ENCODE measurements at regions not wholly inside any gene's neighbourhood (a gene's known extent, or its start where the extent isn't known, plus 50 kb on each side); places are given as distances from the start of the nearest gene placed in this dataset.

DNA sequence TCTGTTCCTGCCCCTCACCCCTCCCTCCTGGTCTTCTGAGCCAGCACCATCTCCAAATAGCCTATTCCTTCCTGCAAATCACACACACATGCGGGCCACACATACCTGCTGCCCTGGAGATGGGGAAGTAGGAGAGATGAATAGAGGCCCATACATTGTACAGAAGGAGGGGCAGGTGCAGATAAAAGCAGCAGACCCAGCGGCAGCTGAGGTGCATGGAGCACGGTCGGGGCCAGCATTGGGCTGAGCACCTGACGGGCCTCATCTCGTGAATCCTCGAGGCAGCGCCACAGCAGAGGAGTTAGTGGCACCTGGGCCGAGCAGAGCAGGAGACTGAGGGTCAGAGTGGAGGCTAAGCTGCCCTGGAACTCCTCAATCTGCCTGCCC, 941.8 kb downstream of the BRD1 start:
- DNase-seq (ENCODE audit: low read depth in 2 of 3, low spot score in 2 of 3), result no peak

DNA sequence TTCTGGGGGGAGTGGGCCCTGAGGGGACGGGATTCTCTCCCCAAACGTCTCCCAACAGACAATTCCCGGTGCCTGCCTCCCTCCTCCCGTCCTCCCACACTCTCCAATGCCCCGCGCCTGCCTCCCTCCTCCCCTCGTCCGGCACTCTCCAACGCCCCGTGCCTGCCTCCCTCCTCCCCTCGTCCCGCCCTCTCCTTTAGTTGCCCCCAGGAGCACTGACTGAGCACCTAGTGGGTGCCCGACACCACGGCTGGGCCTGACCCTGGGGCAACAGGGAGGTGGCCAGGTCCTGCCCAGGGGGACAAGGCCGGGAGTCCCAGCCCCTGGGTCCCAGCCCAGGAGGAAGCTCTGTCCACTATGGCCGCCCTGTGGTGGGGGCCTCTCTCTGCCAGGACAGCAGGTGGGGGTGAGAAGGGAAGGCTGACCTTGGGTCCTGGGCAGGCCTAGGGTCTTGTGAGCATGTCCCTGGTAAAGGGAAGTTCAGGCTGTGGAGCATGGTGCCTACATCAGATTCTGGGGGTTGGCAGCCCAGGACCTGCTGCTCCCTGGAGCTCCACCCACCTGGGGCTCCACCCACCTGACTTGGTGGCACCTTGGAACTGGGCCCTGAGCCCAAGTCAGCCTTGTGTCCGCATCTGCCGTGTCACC, 942.3 kb downstream of the BRD1 start:
- DNase-seq (ENCODE audit: low read depth in 2 of 3, low spot score in 2 of 3), result no peak

DNA sequence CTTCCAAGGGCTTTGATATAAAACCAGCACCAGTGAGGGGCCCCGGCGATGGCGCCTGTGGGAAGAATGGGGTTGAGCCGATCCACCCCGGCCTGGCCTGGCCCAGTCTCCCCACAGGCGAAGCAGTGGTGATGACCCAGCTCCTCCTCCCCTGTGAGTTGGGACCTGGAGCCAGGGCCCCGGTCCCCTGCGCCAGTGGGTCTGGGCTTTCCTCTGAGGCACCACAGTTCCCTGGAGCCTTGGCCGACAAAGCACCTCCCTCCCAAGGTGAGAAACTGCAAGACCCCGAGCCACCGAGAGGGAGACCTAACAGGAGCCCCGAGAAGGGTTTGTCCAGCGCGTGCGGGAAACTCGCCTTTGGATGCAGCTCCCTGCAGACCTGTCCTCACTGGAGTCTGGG, 942.9 kb downstream of the BRD1 start:
- no peak for DNase-seq (ENCODE audit: low read depth in 2 of 3, low spot score in 2 of 3)

DNA sequence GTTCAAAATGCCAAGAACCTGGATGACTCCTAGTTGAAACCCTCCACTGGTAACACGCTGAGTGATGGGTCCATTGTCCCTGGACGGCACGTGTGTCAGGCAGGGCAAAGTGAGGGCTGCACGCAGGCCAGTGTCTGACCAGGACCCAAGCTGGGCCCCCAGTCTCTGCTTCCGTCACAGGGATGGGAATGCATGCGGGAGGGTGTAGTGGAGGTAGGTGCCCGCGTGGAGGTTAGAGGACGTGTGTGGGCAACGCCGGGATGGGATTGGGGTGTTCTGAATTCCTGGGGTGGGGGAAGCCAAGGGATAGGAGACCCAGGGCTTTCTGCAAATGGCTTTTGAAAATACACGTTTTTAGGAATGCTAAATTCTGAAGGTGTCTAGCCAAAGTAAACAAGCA, 943.3 kb downstream of the BRD1 start:
- no peak for DNase-seq (ENCODE audit: low read depth in 2 of 3, low spot score in 2 of 3)

DNA sequence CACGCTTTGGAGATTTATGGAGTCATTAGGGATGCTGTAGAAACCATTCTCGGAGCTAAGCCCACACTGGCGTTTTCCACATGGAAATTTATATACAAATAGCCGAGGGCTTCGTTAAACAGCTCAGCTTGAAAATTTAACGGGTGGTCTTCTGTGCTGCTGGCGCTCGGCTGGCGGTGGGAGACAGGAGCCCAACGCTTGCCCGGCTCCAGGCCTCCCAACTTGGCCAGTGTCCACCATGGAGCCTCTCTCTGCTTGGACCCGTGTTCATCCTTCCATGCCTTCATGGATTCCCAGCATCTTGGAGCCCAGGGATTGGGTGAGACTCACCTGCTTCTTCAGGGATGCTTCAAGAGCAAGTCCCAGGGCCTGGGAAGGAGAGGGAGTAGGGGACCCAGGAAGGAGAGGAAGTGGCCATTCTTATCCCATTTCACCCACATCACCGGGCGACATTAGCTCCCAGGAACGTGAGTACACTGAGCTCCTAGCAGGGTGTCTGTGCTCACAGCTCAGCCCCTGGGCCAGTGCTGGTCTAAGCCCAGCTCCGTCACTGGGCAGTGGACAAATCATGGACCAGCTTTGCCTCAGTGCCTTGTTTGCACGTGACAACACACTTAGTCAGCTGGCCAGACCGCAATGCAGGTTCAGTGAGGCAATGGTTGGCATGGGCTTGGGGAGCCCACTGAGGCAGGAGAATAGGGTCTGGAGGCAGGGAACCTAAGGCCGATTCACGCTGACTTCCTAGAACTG, 944.3 kb downstream of the BRD1 start:
- no peak for DNase-seq (ENCODE audit: low read depth in 2 of 3, low spot score in 2 of 3)

DNA sequence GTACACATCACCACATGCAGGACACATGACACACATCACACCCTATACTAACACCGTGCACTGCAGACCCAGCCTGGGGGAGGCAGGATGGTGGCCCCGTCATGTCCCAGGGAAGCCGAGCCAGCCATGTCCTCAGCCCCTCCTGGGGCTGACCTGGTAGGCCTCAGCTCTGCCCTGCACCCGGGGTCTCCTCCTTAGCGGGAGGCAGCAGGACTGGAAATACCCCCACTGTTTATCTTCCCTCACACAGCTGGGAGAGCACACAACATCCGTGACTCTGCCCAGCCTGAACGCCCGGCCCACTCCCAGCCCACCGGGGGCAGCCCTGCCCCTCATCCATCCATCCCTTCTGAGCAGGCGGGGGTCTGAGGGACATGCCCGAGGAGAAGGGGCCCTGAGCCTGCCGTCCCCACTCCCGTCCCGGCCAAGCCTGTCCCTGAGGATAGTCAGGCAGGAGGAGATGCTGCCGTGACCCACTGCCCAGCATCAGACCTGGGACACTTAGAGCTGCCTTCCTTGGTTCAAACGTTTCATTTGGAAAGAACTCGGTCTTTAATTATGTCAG, 945.0 kb downstream of the BRD1 start:
- no peak for DNase-seq (ENCODE audit: low read depth in 2 of 3, low spot score in 2 of 3)

DNA sequence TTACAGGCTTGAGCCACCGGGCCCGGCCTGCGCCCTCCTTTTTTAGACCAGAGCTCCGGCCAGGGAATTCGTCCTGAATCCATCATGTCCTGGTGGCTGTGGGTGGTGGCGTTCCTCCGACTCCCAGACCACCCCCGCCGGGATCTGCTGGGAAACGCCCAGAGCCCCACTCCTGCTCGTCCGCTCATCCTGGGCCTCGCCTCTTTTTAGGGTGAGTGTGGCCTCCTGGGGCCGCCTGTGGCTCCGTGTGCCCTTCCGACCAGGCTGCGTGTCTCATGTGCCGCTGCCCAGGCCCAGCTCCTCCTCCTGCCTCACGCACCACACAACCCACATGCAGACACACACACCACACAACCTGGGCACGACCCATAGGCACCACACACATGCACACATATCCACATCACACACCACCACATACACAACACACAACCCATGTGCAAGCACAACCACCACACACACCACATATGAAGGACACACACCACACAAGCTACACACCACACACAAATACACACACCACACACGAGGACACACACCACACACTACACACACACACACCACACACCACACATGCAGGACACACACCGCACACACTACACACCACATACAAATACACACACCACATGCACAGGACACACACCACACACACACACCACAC, 946.2 kb downstream of the BRD1 start:
- no peak for DNase-seq (ENCODE audit: low read depth in 2 of 3, low spot score in 2 of 3)

DNA sequence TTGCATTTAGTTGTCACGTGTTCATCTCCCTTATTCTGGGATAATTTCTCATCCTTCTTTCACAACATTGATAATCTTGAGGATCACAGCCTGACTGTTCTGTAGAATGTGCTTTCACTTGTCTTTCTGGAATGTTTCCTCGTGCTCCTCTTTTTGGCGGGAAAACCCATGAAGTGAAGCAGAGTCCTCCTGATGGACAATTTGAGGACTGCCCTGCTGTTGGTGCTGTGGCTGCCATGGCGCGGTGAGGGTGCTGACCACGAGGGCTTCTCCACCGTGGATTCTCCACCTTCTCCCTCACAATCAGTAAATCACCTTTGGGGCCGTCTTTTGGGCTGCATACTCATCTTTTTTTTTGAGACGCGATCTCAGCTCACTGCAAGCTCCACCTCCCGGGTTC, 946.9 kb downstream of the BRD1 start:
- no peak for DNase-seq (ENCODE audit: low read depth in 2 of 3, low spot score in 2 of 3)

DNA sequence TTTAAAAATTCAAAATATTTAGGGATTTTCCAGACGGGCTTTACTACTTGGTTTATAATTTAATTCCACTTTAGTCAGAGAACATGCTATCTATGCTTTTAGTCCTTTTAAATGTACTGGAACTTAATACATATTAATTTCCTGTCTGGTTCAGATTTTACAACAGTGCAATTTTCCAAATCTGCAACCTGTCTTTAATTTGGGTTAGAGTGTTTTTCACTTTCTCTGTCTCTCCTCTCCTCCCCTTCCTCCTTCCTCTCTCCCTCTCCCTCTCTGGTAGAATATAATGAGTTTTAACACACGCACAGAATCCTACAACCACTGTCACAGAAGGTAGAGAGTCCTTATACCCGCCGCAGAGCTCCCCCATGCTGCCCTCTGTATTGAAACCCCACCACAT, 950.7 kb downstream of the BRD1 start:
- DNase-seq (ENCODE audit: low read depth in 2 of 3, low spot score in 2 of 3), result no peak

DNA sequence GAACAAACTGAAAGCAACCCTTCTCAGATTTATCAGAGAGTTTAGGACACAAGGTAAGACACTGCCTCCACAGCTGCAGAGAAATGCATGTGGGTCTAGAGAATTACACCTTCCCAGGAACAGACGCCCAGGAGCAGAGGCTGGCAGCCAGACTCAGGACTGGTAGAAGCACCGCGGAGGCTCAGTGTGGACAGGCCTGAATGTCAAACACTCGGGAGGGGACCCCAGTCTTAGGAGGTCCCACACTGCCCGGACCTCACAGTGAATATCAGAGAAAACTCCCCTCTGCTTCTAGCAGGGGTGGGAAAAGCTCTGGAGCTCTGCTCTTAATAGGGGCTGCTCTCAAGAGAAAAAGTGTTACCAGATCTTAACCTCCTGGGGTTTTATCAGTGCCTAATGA, 952.7 kb downstream of the BRD1 start:
- no peak for DNase-seq (ENCODE audit: low read depth in 2 of 3, low spot score in 2 of 3)

DNA sequence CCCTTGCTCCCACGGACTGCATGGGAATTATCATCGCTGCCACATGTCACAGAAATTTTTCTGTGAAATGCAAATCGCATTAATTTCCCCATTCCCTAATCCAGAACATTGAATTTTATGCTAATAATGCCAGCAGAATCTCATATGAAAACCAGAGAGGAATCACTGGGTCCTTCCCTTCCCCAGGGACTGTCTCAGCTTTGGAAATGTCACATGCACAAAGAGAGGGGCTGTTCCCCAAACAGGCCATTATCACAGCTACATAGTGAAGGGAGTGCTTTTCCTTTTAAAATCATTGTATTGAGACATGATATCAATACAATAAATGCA, 954.5 kb downstream of the BRD1 start:
- no peak for DNase-seq (ENCODE audit: low read depth in 2 of 3, low spot score in 2 of 3)

DNA sequence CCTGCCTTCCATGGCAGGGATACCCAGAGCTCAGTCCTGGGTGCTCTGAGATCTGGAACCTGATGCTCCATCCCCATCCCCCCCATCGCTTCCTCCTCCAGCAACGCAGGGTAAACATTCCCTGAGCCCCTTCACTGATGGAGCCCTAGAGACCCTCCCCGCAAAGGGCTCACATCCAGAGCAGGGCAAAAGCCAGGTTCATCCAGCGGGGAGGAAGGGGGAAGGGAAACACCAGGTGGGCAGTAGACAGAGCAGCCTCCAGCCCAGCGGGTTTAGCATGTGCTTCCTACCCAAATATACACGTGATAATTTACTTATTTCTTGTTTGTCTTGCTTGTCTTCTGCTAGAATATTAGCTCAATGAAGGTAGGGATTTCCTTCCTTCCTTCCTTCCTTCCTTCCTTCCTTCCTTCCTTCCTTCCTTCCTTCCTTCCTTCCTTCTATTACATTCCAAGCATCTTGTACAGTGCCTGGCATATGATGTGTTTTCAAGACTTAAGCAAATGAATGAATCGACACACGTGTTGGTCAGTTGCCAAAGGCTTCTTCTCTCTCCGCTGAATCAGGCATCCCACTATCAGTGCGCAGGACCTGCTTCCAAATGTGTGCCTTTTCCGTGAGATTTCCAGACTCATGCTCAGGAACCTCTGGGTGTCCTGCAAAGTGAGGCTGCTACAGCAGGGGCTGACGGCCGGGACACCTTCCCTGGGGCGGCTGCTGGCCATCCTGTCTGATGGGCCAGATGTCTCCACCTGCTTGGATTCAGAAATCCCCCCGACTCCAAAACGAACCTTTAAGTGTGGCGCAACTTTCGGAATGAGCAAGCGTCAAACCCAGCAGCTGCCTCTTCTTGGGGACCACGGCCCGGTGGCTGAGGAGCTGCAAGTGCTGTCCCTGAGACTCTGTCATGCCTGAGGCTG, 955.1 kb downstream of the BRD1 start:
- DNase-seq (ENCODE audit: low read depth in 2 of 3, low spot score in 2 of 3), result no peak

DNA sequence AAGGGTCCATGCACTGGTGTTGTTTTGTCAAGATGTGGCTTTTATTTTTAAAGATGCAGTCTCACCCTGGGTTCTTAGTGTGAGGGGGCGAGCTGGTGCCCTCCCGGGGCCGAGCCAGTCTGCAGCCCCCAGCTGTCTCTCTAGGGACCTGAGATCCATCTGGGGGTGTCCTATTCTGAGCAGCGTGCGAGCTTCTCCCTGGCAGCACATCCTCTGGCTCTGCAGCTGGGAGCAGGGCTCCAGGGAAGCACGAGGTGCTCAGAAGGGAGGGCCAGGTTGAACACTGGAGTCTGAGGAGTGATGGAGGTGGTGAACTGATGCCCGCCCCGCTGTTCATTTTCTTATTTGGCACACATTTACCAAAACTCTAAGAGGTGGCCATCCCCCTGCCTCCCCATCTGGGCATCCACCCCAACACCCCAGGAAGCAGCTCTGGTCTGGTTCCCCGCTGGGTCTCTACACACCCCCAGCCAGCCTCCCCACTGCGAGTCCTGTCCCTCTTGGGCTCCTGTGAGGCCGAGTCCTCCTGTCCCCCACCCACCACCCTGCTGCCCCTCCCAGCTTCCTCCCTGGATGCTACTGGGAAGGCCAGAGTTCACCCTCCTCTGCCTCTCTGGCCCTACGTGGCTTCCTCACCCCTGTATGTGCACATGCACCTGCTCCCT, 956.4 kb downstream of the BRD1 start:
- DNase-seq (ENCODE audit: low read depth in 2 of 3, low spot score in 2 of 3), result no peak

DNA sequence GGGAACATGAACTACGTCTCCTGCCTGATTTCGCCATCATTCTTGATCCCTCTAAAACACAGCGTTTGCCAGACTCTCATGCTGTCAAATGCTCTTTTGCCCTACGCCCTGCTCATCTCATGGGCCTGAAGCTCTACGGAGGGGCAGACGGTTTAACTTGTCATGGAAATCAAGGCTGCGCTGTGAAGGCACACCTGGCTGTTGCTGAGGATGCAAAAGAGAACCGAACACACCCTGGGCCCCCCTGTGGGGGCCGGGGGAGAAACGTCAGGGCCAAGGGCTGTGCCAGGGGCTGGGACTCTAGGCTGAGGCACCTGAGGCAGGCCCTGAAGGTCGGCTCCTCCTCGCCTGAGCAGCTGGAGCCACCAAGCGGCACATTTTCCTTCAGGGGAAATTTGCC, 957.2 kb downstream of the BRD1 start:
- no peak for DNase-seq (ENCODE audit: low read depth in 2 of 3, low spot score in 2 of 3)

DNA sequence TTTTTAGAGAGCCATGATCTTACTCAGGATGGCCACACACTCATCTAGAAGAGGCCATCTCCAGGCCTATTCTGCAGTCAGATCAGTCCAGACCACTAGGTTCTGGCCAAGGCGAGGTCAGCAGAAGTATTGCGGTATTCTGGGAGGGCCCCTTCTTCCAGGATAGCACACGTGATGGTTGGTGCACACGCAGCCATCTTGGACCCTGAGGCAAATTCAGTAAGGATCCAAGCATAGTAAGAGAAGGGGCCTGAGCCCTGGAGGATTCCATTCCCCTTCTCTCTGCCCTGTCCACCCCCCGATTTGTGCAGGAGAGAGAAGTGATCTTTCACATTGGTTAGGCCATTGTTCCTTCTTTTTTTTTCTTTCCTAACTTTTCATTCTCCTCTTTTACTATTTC, 957.9 kb downstream of the BRD1 start:
- DNase-seq (ENCODE audit: low read depth in 2 of 3, low spot score in 2 of 3), result no peak

DNA sequence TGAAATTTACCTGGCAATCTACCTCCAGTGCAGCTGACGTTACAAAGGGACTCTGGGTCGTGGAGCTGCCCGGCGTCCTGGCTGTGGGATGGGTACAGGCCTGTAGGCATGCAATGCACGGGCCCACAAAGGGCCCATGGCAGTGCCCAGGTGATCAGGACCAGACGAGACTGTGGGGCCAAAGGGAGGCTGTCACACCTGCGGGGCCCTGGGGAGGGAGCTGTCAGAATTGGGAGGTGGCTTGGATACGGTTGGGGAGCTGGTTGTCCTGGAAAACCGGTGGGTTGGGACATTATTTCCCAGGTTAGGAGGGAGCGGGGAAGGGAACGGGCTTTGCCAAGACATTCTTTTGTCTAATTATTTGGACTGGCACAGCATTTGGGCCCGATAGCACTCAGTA, 958.5 kb downstream of the BRD1 start:
- DNase-seq (ENCODE audit: low read depth in 2 of 3, low spot score in 2 of 3), result no peak

DNA sequence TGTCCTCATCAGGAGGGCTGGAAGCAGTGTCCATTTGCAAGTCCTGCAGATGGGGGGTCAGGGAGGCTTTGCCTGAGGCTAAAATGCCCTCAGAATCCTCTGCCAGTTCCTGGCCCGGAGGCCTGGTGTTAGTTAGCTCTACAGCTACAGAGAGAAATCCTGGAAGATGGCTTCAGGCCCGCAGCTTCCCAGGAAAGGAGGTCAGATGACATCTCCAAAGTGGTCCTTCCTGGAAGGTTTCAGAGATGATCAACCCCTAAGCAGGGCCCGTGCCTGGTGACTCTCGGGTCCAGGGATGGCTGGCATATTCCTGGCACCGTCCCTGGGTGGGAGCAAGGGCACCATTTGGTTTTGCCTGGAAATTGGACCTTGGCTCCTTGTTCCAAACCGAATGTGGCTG, 959.1 kb downstream of the BRD1 start:
- no peak for DNase-seq (ENCODE audit: low read depth in 2 of 3, low spot score in 2 of 3)

DNA sequence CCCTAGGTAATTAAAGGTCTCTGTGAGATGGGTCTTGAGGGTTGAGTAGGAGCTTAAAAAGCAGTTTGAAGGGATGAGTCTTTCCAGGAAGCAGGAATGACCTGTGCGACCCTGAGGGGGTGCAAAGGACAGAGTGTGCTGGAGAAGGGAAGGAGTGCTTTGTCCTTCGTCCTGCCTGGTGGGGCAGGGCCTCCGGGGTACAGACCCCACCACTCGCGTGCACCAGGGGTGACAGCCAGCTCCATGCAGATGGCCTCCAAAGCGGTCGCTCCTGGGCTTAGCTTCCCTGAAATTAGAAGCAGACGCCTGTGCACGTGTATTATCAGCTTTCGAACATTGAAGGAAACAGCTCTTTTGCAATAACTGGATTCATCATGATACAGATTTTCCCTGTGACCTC, 959.8 kb downstream of the BRD1 start:
- no peak for DNase-seq (ENCODE audit: low read depth in 2 of 3, low spot score in 2 of 3)

DNA sequence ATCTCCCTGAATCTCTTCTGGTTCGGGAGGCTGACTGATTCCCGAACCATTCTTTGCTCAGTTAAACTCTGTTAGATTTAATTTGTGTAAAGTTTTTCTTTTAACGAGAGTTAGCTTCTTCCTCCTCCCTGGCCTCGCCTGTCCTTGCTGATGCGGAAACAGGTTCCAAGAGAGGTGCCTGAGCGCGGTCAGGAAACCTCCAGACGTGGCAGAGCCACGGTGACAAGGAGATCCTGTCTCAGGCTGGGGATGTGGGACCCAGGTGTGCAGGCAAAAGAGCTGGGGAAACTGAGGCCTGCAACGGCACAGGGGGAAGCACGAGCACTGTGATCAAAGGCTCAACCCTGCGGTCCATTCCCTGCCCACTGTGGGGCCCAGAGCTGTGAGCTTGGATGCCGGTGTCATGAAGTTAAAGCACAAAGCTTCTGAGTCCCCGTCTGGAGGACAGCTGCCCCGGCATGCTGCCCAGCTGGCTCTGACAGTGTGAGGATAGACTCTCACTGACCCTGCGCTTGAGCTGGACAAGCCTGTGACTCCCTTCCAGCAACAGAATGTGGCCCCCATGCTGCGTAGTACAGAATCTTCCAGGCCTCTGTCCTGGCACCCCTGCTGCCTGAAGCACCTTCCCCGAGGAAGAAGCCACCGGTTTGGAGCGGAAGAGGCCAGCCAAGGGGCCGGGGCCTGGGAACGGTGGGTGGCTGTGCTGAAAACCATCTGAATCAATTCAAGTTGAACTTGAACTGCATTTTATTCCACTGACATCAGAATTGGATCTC, 960.6 kb downstream of the BRD1 start:
- no peak for DNase-seq (ENCODE audit: low read depth in 2 of 3, low spot score in 2 of 3)

DNA sequence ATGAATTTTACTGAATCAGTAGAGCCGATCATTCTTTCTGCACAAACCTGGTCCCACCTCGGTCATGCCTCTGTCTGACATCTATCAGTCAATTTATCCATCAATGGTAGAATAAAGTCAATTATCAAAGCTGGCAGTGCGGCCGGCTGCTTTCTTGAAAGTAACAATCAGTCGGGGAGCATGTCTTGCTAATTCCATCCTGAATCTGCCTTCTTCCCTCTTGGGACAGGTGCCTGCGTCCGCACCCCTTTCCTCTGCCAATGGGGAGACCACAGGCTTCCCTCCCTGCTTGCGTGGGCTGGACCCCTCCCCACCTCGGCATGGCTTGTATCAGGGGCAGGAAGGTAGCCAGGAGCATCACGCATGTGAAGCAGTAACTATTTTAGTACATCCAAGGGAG, 962.9 kb downstream of the BRD1 start:
- no peak for DNase-seq (ENCODE audit: low read depth in 2 of 3, low spot score in 2 of 3)

Data from activated CD8-positive, alpha-beta memory T cell treated with anti-CD3 and anti-CD28 coated beads for 48 hours (primary cell).